ENCODE measurements at regions not wholly inside any gene's neighbourhood (a gene's known extent, or its start where the extent isn't known, plus 50 kb on each side); places are given as distances from the start of the nearest gene placed in this dataset.

GRCh38 chr13:85675151-85675907 is 123.9 kb downstream of the SLITRK6 start:
- H3F3A ChIP-seq (ENCODE audit: low read depth): 0 out of 2 replicates have a peak, but pooled peaks cover 3% of the 10 kb centered on the region
- H3K79me2 ChIP-seq (ENCODE audit: insufficient read depth, low read length): no peaks in the 10 kb centered on the region
- no peaks in the 10 kb centered on the region for H3K4me1 ChIP-seq (ENCODE audit: insufficient read depth, low read length, poor library complexity, severe bottlenecking)
- no peaks in the 10 kb centered on the region for H4K20me1 ChIP-seq (ENCODE audit: insufficient read depth, low read length, poor library complexity, severe bottlenecking)
- no peak overlapping the region for H2AFZ ChIP-seq (ENCODE audit: low read length)
- no peak overlapping the region for H3K4me3 ChIP-seq (ENCODE audit: low read length, poor library complexity, severe bottlenecking)
- H3K27me3 ChIP-seq (ENCODE audit: insufficient read depth, low read length, poor library complexity, severe bottlenecking): no peaks in the 10 kb centered on the region
- H3K9ac ChIP-seq (ENCODE audit: low read depth, low read length, poor library complexity, severe bottlenecking): no peak overlapping the region
- no peaks in the 10 kb centered on the region for H3K9me2 ChIP-seq (replicated peaks; ENCODE audit: low read depth, low read length)
- H3K9me3 ChIP-seq (ENCODE audit: insufficient read depth, low read depth, low read length): peaks cover 19% of the 10 kb centered on the region; the same call in 1 of the 2 replicates
- no peaks in the 10 kb centered on the region for H3K36me3 ChIP-seq (ENCODE audit: insufficient read depth, low read length)
- no peak overlapping the region for H3K4me2 ChIP-seq (ENCODE audit: low read depth, low read length, poor library complexity, severe bottlenecking)
- no peak for TF ChIP-seq EZH2phosphoT487 (IDR thresholded peaks at IDR 0.05; ENCODE audit: borderline replicate concordance)
- no peak for TF ChIP-seq CTCF (conservative IDR thresholded peaks at IDR 0.05; ENCODE audit: low read length)

GRCh38 chr13:85671336-85671735 is 127.9 kb downstream of the SLITRK6 start:
- H3K9me2 ChIP-seq (replicated peaks; ENCODE audit: low read depth, low read length): no peaks in the 10 kb centered on the region
- no peaks in the 10 kb centered on the region for H3K36me3 ChIP-seq (ENCODE audit: insufficient read depth, low read length)
- H3K79me2 ChIP-seq (ENCODE audit: insufficient read depth, low read length): no peaks in the 10 kb centered on the region
- H3K9ac ChIP-seq (ENCODE audit: low read depth, low read length, poor library complexity, severe bottlenecking): no peak overlapping the region
- no peaks in the 10 kb centered on the region for H3K27me3 ChIP-seq (ENCODE audit: insufficient read depth, low read length, poor library complexity, severe bottlenecking)
- H4K20me1 ChIP-seq (ENCODE audit: insufficient read depth, low read length, poor library complexity, severe bottlenecking): no peaks in the 10 kb centered on the region
- H3K9me3 ChIP-seq (ENCODE audit: insufficient read depth, low read depth, low read length): peaks cover 11% of the 10 kb centered on the region; the same call in 1 of the 2 replicates
- no peak overlapping the region for H3K4me3 ChIP-seq (ENCODE audit: low read length, poor library complexity, severe bottlenecking)
- no peaks in the 10 kb centered on the region for H3K4me1 ChIP-seq (ENCODE audit: insufficient read depth, low read length, poor library complexity, severe bottlenecking)
- no peak overlapping the region for H2AFZ ChIP-seq (ENCODE audit: low read length)
- TF ChIP-seq EZH2phosphoT487 (IDR thresholded peaks at IDR 0.05; ENCODE audit: borderline replicate concordance) (no peak), CTCF (conservative IDR thresholded peaks at IDR 0.05; ENCODE audit: low read length) (no peak)
- H3F3A ChIP-seq (ENCODE audit: low read depth): 0 out of 2 replicates have a peak, but pooled peaks cover 3% of the 10 kb centered on the region
- H3K4me2 ChIP-seq (ENCODE audit: low read depth, low read length, poor library complexity, severe bottlenecking): no peak overlapping the region

- Histone ChIP-seq H3F3A (ENCODE audit: low read depth) (no peaks in the 10 kb centered on the region), H2AFZ (ENCODE audit: low read length) (peak overlapping the region; percentile 60; the same call in 1 of the 2 replicates), H3K79me2 (ENCODE audit: insufficient read depth, low read length) (no peaks in the 10 kb centered on the region), H3K4me2 (ENCODE audit: low read depth, low read length, poor library complexity, severe bottlenecking) (no peak overlapping the region), H3K9ac (ENCODE audit: low read depth, low read length, poor library complexity, severe bottlenecking) (no peak overlapping the region), H3K4me1 (ENCODE audit: insufficient read depth, low read length, poor library complexity, severe bottlenecking) (peaks cover 12% of the 10 kb centered on the region), H3K9me3 (ENCODE audit: insufficient read depth, low read depth, low read length) (no peaks in the 10 kb centered on the region), H3K4me3 (ENCODE audit: low read length, poor library complexity, severe bottlenecking) (no peak overlapping the region), H4K20me1 (ENCODE audit: insufficient read depth, low read length, poor library complexity, severe bottlenecking) (no peaks in the 10 kb centered on the region), H3K27me3 (ENCODE audit: insufficient read depth, low read length, poor library complexity, severe bottlenecking) (no peaks in the 10 kb centered on the region), H3K9me2 (replicated peaks; ENCODE audit: low read depth, low read length) (no peaks in the 10 kb centered on the region), H3K36me3 (ENCODE audit: insufficient read depth, low read length) (no peaks in the 10 kb centered on the region)
- TF ChIP-seq EZH2phosphoT487 (IDR thresholded peaks at IDR 0.05; ENCODE audit: borderline replicate concordance): no peak
- no peak for TF ChIP-seq CTCF (conservative IDR thresholded peaks at IDR 0.05; ENCODE audit: low read length)
Measured at GRCh38 chr13:85666356-85666755, 132.9 kb downstream of the SLITRK6 start.
